ENCODE measurements at regions not wholly inside any gene's neighbourhood (a gene's known extent, or its start where the extent isn't known, plus 50 kb on each side); places are given as distances from the start of the nearest gene placed in this dataset.

- no peaks in the 10 kb centered on the region for H3K36me3 ChIP-seq
- H3K4me1 ChIP-seq, result peaks cover 0 to 8% (median 0%) of the 10 kb centered on the region in 4 donors
- DNase-seq, result no peak
- no peak overlapping the region for H3K27ac ChIP-seq
- H3K9me3 ChIP-seq, result no peaks in the 10 kb centered on the region
- H3K27me3 ChIP-seq, result no peaks in the 10 kb centered on the region
- TF ChIP-seq CTCF (IDR thresholded peaks at IDR 0.05) (no peak), POLR2A (IDR thresholded peaks at IDR 0.05) (no peak)
- H3K4me3 ChIP-seq, result no peak overlapping the region
Observed at GRCh38 chr3:31189330-31189729, 294.9 kb upstream of the GADL1 start.

- H3K4me3 ChIP-seq, result no peak overlapping the region
- H3K4me1 ChIP-seq, result peaks cover 0 to 3% (median 0%) of the 10 kb centered on the region in 4 donors
- no peak for DNase-seq
- no peak overlapping the region for H3K27ac ChIP-seq
- H3K27me3 ChIP-seq, result no peaks in the 10 kb centered on the region
- TF ChIP-seq POLR2A (IDR thresholded peaks at IDR 0.05) (no peak), CTCF (IDR thresholded peaks at IDR 0.05) (no peak)
- no peaks in the 10 kb centered on the region for H3K36me3 ChIP-seq
- no peaks in the 10 kb centered on the region for H3K9me3 ChIP-seq
Observed at GRCh38 chr3:31189971-31190370, 295.5 kb upstream of the GADL1 start.

- no peak for TF ChIP-seq POLR2A (IDR thresholded peaks at IDR 0.05)
- TF ChIP-seq CTCF (IDR thresholded peaks at IDR 0.05), result no peak
Observed at GRCh38 chr3:31191354-31191753, 296.9 kb upstream of the GADL1 start.

GRCh38 chr3:31193429-31193828 is 299.0 kb upstream of the GADL1 start:
- no peak for DNase-seq
- no peaks in the 10 kb centered on the region for H3K9me3 ChIP-seq
- no peaks in the 10 kb centered on the region for H3K36me3 ChIP-seq
- H3K27me3 ChIP-seq, result no peaks in the 10 kb centered on the region
- no peak for TF ChIP-seq POLR2A (IDR thresholded peaks at IDR 0.05)
- no peak for TF ChIP-seq CTCF (IDR thresholded peaks at IDR 0.05)
- H3K27ac ChIP-seq, result no peak overlapping the region
- no peak overlapping the region for H3K4me3 ChIP-seq
- peaks cover 0 to 11% (median 0%) of the 10 kb centered on the region in 4 donors for H3K4me1 ChIP-seq

More at GRCh38 chr3:31191354-31191753, 296.9 kb upstream of the GADL1 start:
- Histone ChIP-seq H3K27me3 (no peaks in the 10 kb centered on the region), H3K27ac (no peak overlapping the region), H3K9me3 (no peaks in the 10 kb centered on the region), H3K4me1 (no peaks in the 10 kb centered on the region), H3K36me3 (no peaks in the 10 kb centered on the region), H3K4me3 (no peak overlapping the region)
- no peak for DNase-seq

GRCh38 chr3:31193871-31194270 is 299.4 kb upstream of the GADL1 start:
- DNase-seq, result no peak
- Histone ChIP-seq H3K36me3 (no peaks in the 10 kb centered on the region), H3K27me3 (no peaks in the 10 kb centered on the region), H3K27ac (no peak overlapping the region), H3K9me3 (no peaks in the 10 kb centered on the region), H3K4me3 (no peak overlapping the region), H3K4me1 (peaks cover 0 to 11% (median 0%) of the 10 kb centered on the region in 4 donors)
- TF ChIP-seq POLR2A (IDR thresholded peaks at IDR 0.05) (no peak), CTCF (IDR thresholded peaks at IDR 0.05) (no peak)

- Histone ChIP-seq H3K4me1 (peaks cover 0 to 11% (median 0%) of the 10 kb centered on the region in 4 donors), H3K27me3 (no peaks in the 10 kb centered on the region), H3K36me3 (no peaks in the 10 kb centered on the region), H3K4me3 (no peak overlapping the region), H3K9me3 (no peaks in the 10 kb centered on the region), H3K27ac (no peak overlapping the region)
- DNase-seq, result no peak
- TF ChIP-seq CTCF (IDR thresholded peaks at IDR 0.05), result no peak
- TF ChIP-seq POLR2A (IDR thresholded peaks at IDR 0.05), result no peak
Observed at GRCh38 chr3:31196261-31196660, 301.8 kb upstream of the GADL1 start.

Measured in Peyer's patch (tissue), 4 donors.